A673 (cell line): ENCODE measurements at regions not wholly inside any gene's neighbourhood (a gene's known extent, or its start where the extent isn't known, plus 50 kb on each side); places are given as distances from the start of the nearest gene placed in this dataset.

Experiments
- BruUV-seq: library from RNA; stranded (reverse); fragments of 400-500 nt; replicated peaks from 2 replicates; lab custom pipeline; 2021; lab: Mats Ljungman, UMichigan
- CTCF ChIA-PET: fragments of 300-600 bp; sonication (Branson Sonifier 250); formaldehyde crosslinking; loops from one replicate; lab custom pipeline; 2022; ENCODE audit warnings: antibody characterized with exemption; lab: Charles Lee
- POLR2A ChIA-PET: fragments of 300-600 bp; sonication (Branson Sonifier 250); formaldehyde crosslinking; loops from one replicate; lab custom pipeline; 2022; ENCODE audit warnings: antibody characterized with exemption; ENCODE audit not compliant: low non-redundant PET; lab: Charles Lee
- DNase-seq: peaks from one replicate; pipeline ENCODE4 v3.0.0-alpha.2; 2015; ENCODE audit warnings: low spot score
- H3K27ac ChIP-seq: fragments of 200-600 bp; sonication (generic); 2 replicates; pipeline ENCODE4 v1.5.1; 2016; ENCODE audit warnings: mixed run types, low read depth, mild to moderate bottlenecking, mixed read lengths, antibody characterized with exemption, low read length; ENCODE audit not compliant: poor library complexity, severe bottlenecking
- H3K27me3 ChIP-seq: fragments of 200-600 bp; sonication (generic); replicated peaks from 2 replicates; pipeline ENCODE4 v1.6.1; 2017; ENCODE audit warnings: mixed run types, low read depth, mild to moderate bottlenecking, mixed read lengths, antibody characterized with exemption, low read length; ENCODE audit not compliant: insufficient read depth, poor library complexity
- H3K36me3 ChIP-seq: fragments of 200-600 bp; sonication (generic); 2 replicates; pipeline ENCODE4 v1.6.1; 2016; ENCODE audit warnings: mixed run types, mild to moderate bottlenecking, mixed read lengths, antibody characterized with exemption, low read length; ENCODE audit not compliant: insufficient read depth, poor library complexity, severe bottlenecking
- H3K4me1 ChIP-seq: fragments of 200-600 bp; sonication (generic); 2 replicates; pipeline ENCODE4 v1.6.1; 2017; ENCODE audit warnings: mixed run types, mild to moderate bottlenecking, mixed read lengths, antibody characterized with exemption, low read length; ENCODE audit not compliant: insufficient read depth, poor library complexity, severe bottlenecking
- H3K4me3 ChIP-seq: fragments of 200-600 bp; sonication (generic); 2 replicates; pipeline ENCODE4 v1.5.1; 2016; ENCODE audit warnings: low read depth, mixed run types, mild to moderate bottlenecking, mixed read lengths, low read length; ENCODE audit not compliant: poor library complexity, severe bottlenecking
- H3K9me3 ChIP-seq: fragments of 200-600 bp; sonication (generic); 2 replicates; pipeline ENCODE4 v1.6.1; 2016; ENCODE audit warnings: mixed run types, low read depth, mild to moderate bottlenecking, mixed read lengths, antibody characterized with exemption, low read length; ENCODE audit not compliant: poor library complexity, severe bottlenecking
- EZH2 ChIP-seq: fragments of 200-600 bp; sonication (generic); IDR thresholded peaks from 2 replicates; pipeline ENCODE4 v1.6.1; 2017; ENCODE audit warnings: borderline replicate concordance, low read depth, mild to moderate bottlenecking, mixed read lengths, antibody characterized with exemption, low read length; ENCODE audit not compliant: poor library complexity, severe bottlenecking
- intact Hi-C: fragments of 100-400 bp; cut with micrococcal nuclease; formaldehyde crosslinking; loops from one replicate; pipeline ENCODE4 v1.10.0; 2022; ENCODE audit not compliant: unreplicated experiment
- TF ChIP-seq, protein P1 (sequence below): fragments of 300-800, 200-600 bp; sonication (generic); conservative IDR thresholded peaks from 2 replicates; pipeline ENCODE4 v1.5.1; 2017; ENCODE audit warnings: low read depth, mild to moderate bottlenecking, antibody characterized with exemption, low read length, moderate library complexity, mixed read lengths

DNA sequence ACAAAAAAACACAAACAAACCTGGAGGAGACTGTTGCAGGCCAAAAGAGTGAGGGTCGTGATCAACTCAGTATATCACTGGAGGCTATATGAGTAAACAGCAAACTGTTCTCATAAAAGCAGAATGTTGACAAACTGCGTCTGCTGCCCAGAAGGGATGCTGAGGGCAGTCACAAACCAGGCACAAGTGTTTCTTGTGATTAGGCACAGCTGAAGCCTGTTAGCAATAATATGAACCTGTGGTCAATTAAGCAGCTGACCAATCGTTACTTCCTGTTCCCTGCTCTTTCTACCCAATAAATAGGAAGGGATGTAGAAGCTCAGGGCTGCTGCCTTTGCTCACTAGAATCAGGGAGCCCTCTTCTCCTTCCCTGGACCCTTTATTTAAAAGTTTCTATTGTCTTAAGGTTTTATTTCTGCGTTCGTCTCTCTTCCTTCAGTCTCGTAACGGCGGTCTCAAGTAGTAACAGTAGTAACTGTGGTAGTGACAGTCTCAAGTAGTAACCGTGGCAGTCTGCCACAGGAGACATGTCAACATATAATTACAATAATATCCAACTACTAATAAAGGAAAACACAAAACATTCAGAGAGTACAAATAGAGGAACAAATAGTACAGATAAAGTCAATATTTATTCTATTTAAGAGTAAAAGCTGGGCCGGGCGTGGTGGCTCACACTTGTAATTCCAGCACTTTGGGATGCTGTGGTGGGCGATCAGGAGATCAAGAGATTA lies 698.4 kb upstream of the CCDC54 start:
- Histone ChIP-seq H3K27me3 (no peaks in the 10 kb centered on the region), H3K27ac (no peak overlapping the region), H3K9me3 (no peaks in the 10 kb centered on the region), H3K4me3 (no peak overlapping the region), H3K4me1 (no peaks in the 10 kb centered on the region), H3K36me3 (no peaks in the 10 kb centered on the region)
- BruUV-seq, result no TSS peak
- POLR2A ChIA-PET, result no interaction called here
- no peak for TF ChIP-seq EZH2
- no peak for DNase-seq
- intact Hi-C loops, result no loop called here
- CTCF ChIA-PET, result no interaction called here

DNA sequence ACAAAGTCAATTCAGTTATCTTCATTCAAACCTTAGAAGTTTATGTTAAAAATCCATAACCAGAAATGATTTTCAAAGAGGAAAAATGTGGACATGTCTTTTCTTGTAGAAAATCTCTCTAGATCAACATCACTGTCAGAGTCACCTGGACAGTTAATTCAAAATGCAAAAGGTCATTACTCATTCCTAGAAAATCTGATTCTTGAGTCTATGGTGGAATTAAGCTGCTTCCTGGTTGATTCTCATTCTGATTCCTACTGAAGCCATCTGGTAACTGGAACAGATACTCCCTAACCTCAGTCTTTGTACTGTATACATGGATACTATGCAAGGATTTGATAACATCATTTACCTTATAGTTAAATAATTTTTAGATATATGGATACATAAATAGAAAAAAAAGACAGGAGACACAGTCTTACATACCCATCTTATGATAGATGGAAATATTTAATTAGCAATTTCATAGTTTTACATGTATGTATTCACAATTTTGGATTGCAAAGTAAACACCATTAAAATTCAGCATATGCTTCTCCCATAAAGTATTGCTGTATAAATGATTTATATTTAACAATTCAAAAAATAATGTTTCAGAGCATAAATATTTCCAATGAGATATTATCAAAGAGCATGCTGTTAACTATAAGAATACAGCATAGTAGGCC lies 693.2 kb upstream of the CCDC54 start:
- ChIA-PET POLR2A (no interaction called here), CTCF (no interaction called here)
- Histone ChIP-seq H3K27me3 (no peaks in the 10 kb centered on the region), H3K27ac (no peak overlapping the region), H3K9me3 (no peaks in the 10 kb centered on the region), H3K36me3 (no peaks in the 10 kb centered on the region), H3K4me3 (no peak overlapping the region), H3K4me1 (peaks cover 6% of the 10 kb centered on the region)
- TF ChIP-seq, protein P1, sequence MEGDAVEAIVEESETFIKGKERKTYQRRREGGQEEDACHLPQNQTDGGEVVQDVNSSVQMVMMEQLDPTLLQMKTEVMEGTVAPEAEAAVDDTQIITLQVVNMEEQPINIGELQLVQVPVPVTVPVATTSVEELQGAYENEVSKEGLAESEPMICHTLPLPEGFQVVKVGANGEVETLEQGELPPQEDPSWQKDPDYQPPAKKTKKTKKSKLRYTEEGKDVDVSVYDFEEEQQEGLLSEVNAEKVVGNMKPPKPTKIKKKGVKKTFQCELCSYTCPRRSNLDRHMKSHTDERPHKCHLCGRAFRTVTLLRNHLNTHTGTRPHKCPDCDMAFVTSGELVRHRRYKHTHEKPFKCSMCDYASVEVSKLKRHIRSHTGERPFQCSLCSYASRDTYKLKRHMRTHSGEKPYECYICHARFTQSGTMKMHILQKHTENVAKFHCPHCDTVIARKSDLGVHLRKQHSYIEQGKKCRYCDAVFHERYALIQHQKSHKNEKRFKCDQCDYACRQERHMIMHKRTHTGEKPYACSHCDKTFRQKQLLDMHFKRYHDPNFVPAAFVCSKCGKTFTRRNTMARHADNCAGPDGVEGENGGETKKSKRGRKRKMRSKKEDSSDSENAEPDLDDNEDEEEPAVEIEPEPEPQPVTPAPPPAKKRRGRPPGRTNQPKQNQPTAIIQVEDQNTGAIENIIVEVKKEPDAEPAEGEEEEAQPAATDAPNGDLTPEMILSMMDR, result no peak
- no peak for TF ChIP-seq EZH2
- BruUV-seq, result no TSS peak
- intact Hi-C loops, result no loop called here
- no peak for DNase-seq

DNA sequence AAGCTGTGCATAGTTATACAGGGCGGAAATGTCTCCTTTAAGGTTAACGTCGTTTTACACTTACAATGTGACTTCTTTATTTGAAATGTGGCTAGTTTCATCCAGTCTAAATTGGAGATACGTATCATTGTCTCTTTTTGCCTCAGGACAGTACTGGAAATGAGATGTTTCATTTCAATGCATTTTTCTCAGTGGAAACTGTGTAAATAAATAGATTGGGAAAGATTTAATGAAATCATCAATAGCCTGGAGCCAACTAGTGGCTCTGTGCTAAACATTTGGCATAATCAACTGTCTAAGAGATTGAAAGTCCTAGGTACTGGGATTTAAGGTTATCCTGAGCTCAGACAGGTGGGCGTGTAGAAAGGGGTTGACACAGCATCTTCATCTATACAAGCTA lies 691.5 kb upstream of the CCDC54 start:
- no peaks in the 10 kb centered on the region for H3K9me3 ChIP-seq
- no TSS peak for BruUV-seq
- no peaks in the 10 kb centered on the region for H3K27me3 ChIP-seq
- POLR2A ChIA-PET, result no interaction called here
- TF ChIP-seq, protein P1, result no peak
- TF ChIP-seq EZH2, result no peak
- DNase-seq, result no peak
- H3K36me3 ChIP-seq, result no peaks in the 10 kb centered on the region
- CTCF ChIA-PET, result no interaction called here
- intact Hi-C loops, result no loop called here
- H3K27ac ChIP-seq, result no peak overlapping the region
- H3K4me1 ChIP-seq, result peaks cover 10% of the 10 kb centered on the region
- no peak overlapping the region for H3K4me3 ChIP-seq
